NCI-H446 (cell line): ENCODE measurements at regions not wholly inside any gene's neighbourhood (a gene's known extent, or its start where the extent isn't known, plus 50 kb on each side); places are given as distances from the start of the nearest gene placed in this dataset.

Experiments
- DNase-seq, 2 experiments: peaks; one replicate each; lab custom pipeline; 2025; lab: John Stamatoyannopoulos, UW

- DNase-seq = no peak
Measured at GRCh38 chr1:5465281-5465711, 526.9 kb downstream of the NPHP4 start.

- DNase-seq = no peak
Measured at GRCh38 chr1:5464366-5464765, 527.9 kb downstream of the NPHP4 start.

DNA sequence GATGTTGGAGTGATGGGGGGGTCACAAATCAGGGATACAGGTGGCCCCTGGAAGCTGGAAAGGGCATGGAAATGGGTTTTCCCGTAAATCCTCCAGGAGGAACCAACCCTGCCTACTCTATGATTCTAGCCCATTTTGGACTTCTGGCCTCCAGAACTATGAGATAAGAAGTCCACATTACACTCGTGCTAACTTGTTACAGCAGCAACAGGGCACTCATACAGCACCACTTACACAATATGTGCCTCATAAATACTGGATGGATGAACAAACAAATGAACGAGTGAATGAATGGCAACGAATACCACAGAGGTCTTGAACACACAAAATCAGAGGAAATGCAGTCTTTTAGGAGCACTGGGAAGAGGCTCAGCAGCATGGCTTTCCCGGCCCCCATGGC is 531.3 kb downstream of the NPHP4 start:
- no peak for DNase-seq

GRCh38 chr1:5459839-5460610 is 532.2 kb downstream of the NPHP4 start:
- no peak for DNase-seq

DNA sequence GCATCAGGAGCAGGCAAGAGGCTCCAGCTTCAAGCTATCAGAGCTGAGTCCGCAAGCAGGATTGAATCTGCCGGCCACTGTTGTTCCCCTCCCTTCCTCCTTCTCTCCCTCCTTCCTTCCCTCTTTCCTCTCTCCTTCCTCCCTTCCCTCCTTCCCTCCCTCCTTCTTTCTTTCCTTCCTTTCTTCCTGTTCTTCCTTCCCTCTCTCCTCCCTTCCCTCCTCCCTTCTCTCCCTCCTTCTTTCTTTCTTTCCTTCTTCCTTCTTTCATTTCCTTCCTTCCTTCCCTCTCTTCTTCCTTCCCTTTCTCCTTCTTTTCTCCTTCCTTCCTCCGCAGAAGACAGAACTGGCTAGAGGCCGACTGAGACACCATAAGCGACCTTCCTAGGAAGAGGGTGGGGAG is 534.0 kb downstream of the NPHP4 start:
- no peak for DNase-seq

- DNase-seq = peak in 1 of 2 experiments; percentile 3
Measured at GRCh38 chr1:5456090-5456811, 536.0 kb downstream of the NPHP4 start.

GRCh38 chr1:5455651-5456050 is 536.6 kb downstream of the NPHP4 start:
- DNase-seq = no peak

GRCh38 chr1:5455056-5455455 is 537.2 kb downstream of the NPHP4 start:
- DNase-seq = no peak

DNA sequence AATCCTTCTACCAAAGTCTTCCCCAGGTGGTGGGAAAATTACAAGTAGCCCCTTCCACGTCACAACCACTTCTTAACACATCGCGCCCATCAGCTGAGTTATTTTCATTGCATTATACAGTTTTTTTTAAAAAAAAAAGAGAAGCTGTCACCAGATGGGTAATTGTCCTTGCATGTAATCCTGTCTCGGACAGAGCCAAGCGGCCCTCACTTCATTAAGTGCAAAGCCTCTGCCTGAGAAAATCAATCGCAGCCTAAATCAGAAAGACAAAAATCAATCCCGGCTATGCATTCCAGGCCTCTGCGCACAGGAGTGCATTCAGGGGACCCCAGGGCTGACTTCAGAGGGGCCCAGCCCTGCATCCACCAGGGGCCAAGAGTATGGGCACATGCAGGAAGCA is 538.9 kb downstream of the NPHP4 start:
- DNase-seq = no peak

GRCh38 chr1:5451671-5452070 is 540.6 kb downstream of the NPHP4 start:
- DNase-seq = no peak

DNA sequence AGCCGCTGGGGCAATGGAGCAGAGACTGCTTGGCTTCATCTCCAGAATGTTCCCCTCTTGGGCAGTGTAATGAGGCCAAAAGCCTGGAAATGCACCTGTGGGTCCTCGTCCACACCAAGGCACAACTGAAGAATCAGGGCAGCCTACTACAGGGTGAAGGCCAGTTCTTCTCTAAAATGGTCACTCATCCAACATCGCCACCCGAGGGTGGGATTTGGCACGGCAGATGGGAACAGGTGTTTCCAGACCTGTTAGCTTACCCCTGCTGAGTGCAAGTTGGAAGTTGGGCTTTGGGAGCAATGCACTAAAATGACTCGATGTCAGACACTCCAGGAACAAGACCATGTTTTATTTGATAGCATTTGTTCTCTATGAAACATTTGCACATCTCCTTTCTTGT is 543.7 kb downstream of the NPHP4 start:
- DNase-seq = no peak

DNA sequence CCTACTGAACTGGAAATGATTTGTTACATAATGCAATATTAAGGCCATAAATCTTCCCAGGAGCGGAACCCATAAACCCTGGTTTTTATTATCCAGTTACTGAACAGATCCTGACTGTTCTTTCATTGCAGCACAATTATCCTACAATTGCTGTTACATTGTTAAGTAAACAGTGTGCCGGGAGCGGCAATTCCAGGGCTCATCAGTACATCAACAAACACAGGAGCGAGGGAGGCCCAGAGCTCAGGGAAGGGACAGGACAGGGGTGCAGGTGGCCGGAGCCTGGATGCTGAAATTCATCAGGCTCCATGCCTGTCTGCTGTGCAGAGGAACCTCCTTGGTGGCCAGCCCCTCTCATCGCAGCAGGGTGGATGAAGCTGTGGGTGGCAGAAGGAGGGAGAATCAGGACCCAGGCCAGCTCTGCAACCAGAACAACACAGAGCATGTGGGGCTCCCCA is 544.7 kb downstream of the NPHP4 start:
- no peak for DNase-seq

DNA sequence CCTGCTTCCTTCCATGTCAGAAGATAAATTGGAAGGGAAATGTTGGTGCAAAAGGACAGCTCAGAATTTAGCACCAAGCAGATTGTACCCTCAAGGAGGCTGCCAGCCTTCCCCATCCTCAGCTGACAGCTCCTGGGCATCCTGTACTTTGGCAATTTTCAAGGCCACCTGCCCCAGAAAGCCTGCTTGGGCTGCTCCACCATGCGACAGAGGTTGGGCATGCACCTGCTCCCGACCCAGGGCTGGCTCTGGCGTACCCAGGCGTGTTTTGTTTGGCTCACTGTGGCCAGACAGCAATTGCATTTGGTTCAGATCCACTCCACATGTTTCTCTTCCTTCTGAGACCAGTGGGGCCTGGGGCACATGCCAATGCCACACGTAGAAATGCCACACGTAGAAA is 547.8 kb downstream of the NPHP4 start:
- no peak for DNase-seq

DNA sequence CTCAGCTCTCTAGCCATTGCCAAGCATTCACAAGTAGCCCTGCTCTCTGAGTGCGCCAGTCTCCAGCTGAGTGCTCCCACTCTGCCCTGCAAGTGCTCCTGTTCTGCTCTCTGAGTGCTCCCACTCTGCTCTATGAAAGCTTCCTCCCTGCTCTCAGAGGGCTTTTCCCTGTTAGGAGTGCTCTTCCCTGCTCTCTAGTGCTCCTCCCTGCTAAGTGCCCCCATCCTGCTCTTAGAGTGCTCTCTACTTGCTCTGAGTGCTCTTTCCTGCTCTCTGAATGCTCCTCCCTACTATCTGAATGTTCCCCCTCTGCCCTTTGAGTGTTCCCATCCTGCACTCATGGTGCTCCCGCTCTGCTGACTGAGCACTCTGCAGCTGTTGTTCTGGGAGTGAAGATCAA is 555.4 kb downstream of the NPHP4 start:
- DNase-seq = no peak

DNA sequence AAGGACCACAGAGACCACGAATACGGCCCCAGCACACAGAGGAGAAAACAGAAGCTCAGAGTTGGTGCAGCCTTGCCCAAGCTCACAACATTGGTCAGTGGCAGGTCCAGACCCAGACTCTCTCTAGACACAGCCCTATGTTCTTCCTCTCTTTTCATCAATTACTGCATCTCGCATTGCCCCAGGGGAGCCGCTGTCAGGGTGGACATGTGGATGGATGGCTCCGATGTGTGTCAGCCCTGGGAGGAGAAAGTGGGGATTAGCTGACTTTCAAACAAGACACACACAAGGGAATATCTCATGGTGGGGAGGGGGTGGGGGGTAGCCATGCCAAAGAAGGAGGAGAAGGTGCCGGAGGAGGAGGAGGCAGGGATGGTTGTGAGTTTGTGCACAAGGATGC is 556.8 kb downstream of the NPHP4 start:
- DNase-seq = no peak

DNA sequence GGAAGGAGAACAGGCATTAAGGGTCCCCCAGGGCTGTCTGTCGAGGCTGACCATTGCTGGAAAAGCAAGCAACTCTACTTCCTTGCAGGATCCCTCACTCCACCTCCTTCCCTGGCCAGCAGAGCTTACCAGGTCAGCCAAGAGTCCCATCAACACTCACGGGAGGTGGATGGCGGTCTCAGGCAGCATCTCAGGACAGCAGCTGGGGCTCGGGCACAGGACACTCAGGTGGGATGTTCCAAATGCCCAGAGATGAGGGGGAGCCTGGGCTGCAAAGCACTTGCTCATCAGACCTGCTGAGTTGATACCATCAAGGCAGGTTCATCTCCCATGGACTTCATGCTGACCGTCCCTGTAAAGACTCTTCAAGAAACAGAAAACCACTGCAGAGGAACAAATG is 559.8 kb downstream of the NPHP4 start:
- DNase-seq = no peak

DNA sequence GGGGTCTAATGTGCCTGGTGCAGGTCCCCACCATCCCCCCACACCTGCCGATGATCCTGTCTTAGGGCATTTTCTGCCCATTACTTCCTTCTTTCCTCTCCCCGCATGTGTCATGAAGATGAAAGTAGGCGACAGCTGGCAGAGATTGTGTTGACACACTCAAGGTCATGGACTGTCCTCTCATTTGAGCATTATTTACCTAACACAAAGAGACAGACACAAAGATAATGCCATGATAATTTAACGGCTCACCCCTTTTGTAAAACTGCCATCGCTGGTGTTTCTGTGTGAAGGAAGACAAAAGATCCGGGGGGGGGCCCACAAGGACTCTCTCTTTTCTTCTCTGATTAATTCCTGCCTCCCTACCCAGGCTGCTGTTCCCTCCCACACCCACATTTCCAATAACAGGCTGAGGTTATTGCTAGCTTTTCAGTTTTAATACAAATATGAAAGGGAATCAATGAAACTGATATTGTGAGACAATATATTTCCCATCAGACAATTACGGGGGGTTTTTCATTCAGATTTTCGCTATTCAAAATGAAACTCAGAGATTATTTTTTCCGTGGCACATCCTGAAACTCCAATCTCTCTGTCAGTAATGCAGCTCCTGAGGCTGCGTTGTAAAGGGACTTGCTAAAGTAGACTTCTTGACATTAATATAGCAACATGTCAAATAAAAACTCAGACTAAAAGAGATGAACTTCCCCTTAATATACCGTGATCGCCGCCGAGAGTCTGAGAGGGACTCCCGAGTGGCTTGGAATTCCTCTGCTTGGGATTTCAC is 561.1 kb downstream of the NPHP4 start:
- no peak for DNase-seq

GRCh38 chr1:5430136-5430535 is 562.1 kb downstream of the NPHP4 start:
- DNase-seq = no peak

- DNase-seq = no peak
Measured at GRCh38 chr1:5428351-5428750, 563.9 kb downstream of the NPHP4 start.

DNA sequence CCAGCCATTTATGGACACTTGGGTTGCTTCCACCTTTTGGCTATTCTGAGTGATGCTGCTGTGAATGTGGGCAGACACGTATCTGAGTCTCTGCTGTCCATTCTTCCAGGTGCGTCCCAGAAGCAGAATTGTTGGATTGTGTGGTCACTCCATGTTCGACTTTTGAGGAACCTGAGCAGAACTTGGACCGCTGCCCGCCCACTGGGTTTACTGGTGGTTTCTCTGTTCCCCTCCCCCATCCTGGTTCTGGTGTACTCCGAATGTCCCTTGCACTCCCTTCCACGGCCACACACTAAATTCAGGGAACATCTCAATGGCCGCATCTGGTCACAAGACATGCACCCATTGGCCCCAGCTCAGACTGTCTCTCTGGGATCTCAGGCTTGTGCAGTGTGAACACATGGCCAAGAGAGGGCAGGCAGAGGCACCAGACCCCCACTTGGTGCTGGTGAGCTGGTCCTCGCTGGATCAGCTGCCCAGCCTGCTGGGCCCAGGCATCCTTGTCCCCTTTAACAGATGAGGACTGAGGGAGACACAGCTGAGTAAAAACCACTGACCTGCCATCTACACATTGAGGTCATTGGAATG is 565.1 kb downstream of the NPHP4 start:
- no peak for DNase-seq

DNA sequence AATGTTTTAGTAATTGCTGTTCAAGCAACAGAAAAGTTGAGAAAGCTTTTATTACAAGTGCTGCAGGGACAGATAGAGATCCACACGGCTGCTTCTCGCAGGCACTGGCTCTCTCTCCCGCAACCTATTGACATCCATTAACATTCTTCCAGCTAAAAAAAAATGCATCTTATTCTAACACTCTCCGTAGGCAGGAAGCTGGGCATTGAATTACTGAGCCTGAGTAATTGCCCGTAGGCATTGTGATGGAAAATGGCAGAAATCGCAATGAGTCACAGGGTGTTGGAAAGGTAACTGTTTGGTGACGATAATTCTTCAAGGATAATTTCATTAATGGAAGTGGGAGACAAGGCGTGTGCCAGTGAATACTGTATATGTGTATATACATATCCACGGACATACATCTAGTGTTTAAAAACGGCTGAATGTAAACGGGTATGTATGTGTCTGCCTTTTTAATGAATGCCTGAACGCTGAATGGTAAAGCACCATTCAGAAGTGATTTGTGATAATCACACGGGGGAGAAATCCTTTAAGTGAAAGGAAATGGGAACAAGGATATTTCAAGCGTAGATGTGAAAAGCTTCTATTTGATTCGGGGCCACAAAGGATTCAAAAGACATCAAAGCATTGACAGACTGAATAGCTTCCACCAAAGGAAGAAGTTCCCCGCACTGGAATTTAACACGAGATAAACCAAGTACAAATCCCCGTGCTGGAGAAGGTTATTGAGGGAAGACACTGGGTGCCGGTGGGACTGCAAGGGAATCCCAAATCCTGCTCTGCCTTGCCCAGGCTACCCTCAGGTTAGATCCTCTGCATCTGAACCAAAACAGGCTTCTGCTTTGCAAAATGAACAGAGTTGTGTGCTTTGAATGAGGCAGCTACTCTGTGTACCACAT is 567.2 kb downstream of the NPHP4 start:
- no peak for DNase-seq
